ENCODE measurements at regions not wholly inside any gene's neighbourhood (a gene's known extent, or its start where the extent isn't known, plus 50 kb on each side); places are given as distances from the start of the nearest gene placed in this dataset.

DNA sequence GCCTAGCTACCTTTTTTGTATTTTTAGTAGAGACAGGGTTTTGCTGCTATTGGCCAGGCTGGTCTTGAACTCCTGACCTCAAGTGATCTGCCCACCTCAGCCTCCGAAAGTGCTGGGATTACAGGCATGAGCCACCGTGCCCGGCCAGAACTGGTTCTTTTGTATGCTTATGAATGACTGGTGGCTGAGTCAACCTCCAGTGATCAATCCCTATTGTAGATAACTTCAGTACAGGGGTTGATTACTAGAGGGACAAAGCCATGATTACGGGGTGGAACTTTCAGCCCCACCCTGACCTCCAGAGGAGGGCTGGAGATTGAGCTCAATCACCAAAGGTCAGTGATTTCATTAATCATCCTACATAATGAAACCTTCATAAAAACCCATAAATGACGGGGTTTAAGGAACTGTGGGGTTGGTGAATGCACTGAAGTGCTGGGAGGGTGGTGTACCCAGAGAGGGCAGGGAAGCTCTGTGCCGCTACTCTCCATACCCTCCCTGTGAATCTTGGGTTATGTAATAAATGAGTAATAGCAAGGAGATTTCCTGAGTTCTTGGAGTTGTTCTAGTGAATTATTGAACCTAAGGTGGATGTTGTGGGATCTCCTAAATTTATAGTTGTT is 281.8 kb upstream of the CXCR4 start:
- DNase-seq (ENCODE audit: low spot score in 2 of 2) = no peak
- H3K9me3 ChIP-seq = no peaks in the 10 kb centered on the region
- no peak overlapping the region for H3K27ac ChIP-seq
- no peak overlapping the region for H3K4me3 ChIP-seq
- no peak for TF ChIP-seq POLR2A (IDR thresholded peaks at IDR 0.05)
- no peak for TF ChIP-seq POLR2AphosphoS5 (IDR thresholded peaks at IDR 0.05)
- TF ChIP-seq, protein P1, sequence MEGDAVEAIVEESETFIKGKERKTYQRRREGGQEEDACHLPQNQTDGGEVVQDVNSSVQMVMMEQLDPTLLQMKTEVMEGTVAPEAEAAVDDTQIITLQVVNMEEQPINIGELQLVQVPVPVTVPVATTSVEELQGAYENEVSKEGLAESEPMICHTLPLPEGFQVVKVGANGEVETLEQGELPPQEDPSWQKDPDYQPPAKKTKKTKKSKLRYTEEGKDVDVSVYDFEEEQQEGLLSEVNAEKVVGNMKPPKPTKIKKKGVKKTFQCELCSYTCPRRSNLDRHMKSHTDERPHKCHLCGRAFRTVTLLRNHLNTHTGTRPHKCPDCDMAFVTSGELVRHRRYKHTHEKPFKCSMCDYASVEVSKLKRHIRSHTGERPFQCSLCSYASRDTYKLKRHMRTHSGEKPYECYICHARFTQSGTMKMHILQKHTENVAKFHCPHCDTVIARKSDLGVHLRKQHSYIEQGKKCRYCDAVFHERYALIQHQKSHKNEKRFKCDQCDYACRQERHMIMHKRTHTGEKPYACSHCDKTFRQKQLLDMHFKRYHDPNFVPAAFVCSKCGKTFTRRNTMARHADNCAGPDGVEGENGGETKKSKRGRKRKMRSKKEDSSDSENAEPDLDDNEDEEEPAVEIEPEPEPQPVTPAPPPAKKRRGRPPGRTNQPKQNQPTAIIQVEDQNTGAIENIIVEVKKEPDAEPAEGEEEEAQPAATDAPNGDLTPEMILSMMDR (IDR thresholded peaks at IDR 0.05) = no peak
- H3K36me3 ChIP-seq = no peaks in the 10 kb centered on the region
- intact Hi-C loops (cut with DNase I; ENCODE audit: low total_unique reads) = no loop called here
- peaks cover 0 to 8% of the 10 kb centered on the region in 2 donors for H3K27me3 ChIP-seq
- no peaks in the 10 kb centered on the region for H3K4me1 ChIP-seq

DNA sequence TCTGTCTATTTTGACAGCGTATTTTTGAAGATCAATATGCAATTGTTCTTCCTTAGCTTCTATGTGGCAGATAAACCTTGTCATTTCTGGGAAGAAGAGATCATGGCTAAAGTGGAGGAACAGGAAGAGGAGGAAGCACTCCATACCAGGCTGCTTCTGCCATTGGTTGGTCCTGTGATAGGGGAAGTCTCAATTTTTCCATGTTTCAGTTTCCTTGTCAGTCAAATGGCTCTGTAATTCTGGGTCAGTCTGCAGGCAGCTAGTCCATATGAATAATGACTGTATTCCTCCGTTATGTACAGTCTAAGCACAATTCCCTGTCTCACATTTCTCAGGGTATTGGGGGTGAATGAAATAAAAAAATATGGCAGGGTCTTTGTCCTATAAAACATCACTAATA is 277.6 kb upstream of the CXCR4 start:
- no peak for DNase-seq (ENCODE audit: low spot score in 2 of 2)

DNA sequence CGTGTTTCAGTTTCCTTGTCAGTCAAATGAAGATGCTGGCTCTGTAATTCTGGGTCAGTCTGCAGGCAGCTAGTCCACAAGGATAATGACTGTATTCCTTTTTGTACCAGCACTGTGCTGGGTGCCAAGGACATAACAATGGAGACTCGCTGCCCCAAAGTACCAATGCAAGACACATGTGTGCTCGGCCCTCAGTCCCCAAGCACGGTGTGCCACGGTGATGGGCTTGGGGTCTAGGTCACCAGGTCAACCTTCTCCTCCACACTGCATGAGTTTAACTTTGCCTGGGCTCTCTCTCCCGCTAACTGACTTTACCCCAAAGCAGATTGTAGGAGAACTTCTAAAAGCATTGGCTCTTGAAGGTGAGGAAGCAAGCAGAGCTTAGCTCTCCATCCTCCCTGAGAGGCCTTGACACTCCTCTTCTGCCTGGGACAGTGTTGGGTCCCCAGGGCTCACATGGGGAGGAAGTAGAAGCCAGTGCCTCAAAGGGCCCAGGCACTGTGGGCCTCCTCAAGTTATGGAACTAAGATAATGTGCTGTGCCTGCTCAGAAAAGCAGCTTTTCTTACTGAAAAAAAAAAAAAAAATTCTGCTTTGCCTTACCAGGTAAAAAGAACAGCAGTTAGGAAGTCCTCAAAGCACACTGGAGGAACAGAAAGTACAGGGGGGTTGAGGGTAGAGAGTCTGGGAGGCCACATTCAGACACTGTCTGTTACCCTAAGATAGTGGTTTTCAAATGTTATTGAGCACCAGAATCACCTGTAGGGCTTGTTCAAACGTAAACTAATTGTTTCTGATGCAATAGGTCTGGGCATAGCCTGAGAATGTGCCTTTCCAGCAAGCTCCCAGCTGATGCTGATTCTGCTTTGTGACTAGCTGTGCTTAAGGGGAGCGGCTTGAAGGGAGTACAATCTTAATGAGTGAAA is 276.4 kb upstream of the CXCR4 start:
- TF ChIP-seq POLR2A (IDR thresholded peaks at IDR 0.05) = no peak
- no peak for TF ChIP-seq POLR2AphosphoS5 (IDR thresholded peaks at IDR 0.05)
- TF ChIP-seq, protein P1 (IDR thresholded peaks at IDR 0.05) = no peak
- H3K36me3 ChIP-seq = no peaks in the 10 kb centered on the region
- intact Hi-C loops (cut with DNase I; ENCODE audit: low total_unique reads) = no loop called here
- H3K4me1 ChIP-seq = no peaks in the 10 kb centered on the region
- no peaks in the 10 kb centered on the region for H3K9me3 ChIP-seq
- H3K4me3 ChIP-seq = no peak overlapping the region
- H3K27ac ChIP-seq = no peak overlapping the region
- DNase-seq (ENCODE audit: low spot score in 2 of 2) = no peak
- no peaks in the 10 kb centered on the region for H3K27me3 ChIP-seq

More for the DNA sequence above, 277.6 kb upstream of the CXCR4 start:
- Histone ChIP-seq H3K27me3 (no peaks in the 10 kb centered on the region), H3K27ac (no peak overlapping the region), H3K9me3 (no peaks in the 10 kb centered on the region), H3K36me3 (no peaks in the 10 kb centered on the region), H3K4me1 (no peaks in the 10 kb centered on the region), H3K4me3 (no peak overlapping the region)
- TF ChIP-seq POLR2A (IDR thresholded peaks at IDR 0.05) (no peak), POLR2AphosphoS5 (IDR thresholded peaks at IDR 0.05) (no peak)
- TF ChIP-seq, protein P1 (IDR thresholded peaks at IDR 0.05) = no peak
- intact Hi-C loops (cut with DNase I; ENCODE audit: low total_unique reads) = no loop called here

DNA sequence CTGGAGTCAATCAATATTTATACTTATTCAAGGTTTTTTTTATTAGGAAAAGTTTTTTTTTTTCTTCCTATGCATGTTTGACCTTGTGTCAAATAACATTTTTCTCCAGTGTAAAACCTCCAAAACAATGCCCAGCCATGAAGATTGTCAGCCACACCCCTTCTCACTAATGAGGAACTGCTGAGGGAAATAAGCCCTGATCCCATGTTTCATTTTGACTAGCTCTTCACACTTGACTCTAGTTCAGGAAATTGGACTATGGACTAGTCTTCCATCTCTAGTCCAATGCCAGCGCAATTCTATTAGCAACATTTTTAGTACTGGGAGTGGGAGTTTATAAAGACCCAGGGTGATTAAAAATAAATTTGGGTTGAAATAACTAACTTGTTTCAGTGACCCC is 275.6 kb upstream of the CXCR4 start:
- intact Hi-C loops (cut with DNase I; ENCODE audit: low total_unique reads) = no loop called here
- Histone ChIP-seq H3K27me3 (no peaks in the 10 kb centered on the region), H3K27ac (no peak overlapping the region), H3K4me1 (no peaks in the 10 kb centered on the region), H3K4me3 (no peak overlapping the region), H3K36me3 (no peaks in the 10 kb centered on the region), H3K9me3 (no peaks in the 10 kb centered on the region)
- DNase-seq (ENCODE audit: low spot score in 2 of 2) = no peak
- TF ChIP-seq POLR2AphosphoS5 (IDR thresholded peaks at IDR 0.05) (no peak), POLR2A (IDR thresholded peaks at IDR 0.05) (no peak)
- TF ChIP-seq, protein P1 (IDR thresholded peaks at IDR 0.05) = no peak

DNA sequence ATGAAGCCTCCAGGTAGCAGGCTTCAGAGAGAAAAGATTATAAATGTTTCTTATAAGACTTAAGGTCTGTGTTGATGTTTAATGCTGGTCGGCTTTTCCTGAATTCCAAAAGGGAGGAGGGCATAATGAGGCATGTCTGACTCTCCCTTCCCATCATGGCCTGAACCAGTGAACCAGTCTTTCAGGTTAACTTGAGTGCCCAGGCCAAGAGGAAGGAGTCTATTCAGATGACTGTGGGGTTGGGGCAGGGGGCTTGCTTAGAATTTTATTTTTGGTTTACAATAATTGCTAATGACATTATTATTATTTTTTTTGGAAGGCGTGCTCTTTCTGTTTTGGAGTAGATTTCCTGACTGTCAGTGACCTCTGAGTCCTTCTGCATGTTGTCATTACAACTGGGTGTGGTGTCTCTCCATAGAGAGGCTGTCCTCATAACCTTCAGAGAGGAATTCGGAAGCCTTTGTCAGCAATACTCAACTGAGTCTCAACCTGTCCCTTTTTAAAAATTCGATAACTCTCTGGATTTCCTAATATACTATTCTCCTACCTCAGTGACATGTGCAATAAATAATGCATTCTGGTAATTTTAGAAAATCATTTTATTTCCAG is 275.1 kb upstream of the CXCR4 start:
- H3K4me1 ChIP-seq = no peaks in the 10 kb centered on the region
- H3K27me3 ChIP-seq = no peaks in the 10 kb centered on the region
- no peak overlapping the region for H3K27ac ChIP-seq
- no peaks in the 10 kb centered on the region for H3K9me3 ChIP-seq
- TF ChIP-seq POLR2AphosphoS5 (IDR thresholded peaks at IDR 0.05) = no peak
- intact Hi-C loops (cut with DNase I; ENCODE audit: low total_unique reads) = no loop called here
- no peak for DNase-seq (ENCODE audit: low spot score in 2 of 2)
- no peaks in the 10 kb centered on the region for H3K36me3 ChIP-seq
- no peak overlapping the region for H3K4me3 ChIP-seq

All from breast epithelium (tissue), 4 donors.